Ovary (tissue), 7 donors: ENCODE measurements at regions not wholly inside any gene's neighbourhood (a gene's known extent, or its start where the extent isn't known, plus 50 kb on each side); places are given as distances from the start of the nearest gene placed in this dataset.

Source experiments
- DNase-seq, 5 donors: peaks; one replicate each; pipeline ENCODE4 v3.0.0-alpha.2; 2019 to 2020
- H3K27ac ChIP-seq, 2 donors: fragments of 200-600 bp; one replicate each; pipeline versions ENCODE4 v1.5.1 to v1.8.0; 2019 to 2022
- H3K27me3 ChIP-seq: fragments of 200-600 bp; one replicate; pipeline ENCODE4 v1.8.0; 2022
- H3K36me3 ChIP-seq: fragments of 200-600 bp; sonication (generic); one replicate; pipeline ENCODE4 v1.5.1; 2019
- H3K4me1 ChIP-seq: one replicate; pipeline ENCODE4 v1.8.1; 2013; ENCODE audit warnings: mild to moderate bottlenecking, moderate library complexity; ENCODE audit not compliant: insufficient read depth
- H3K4me3 ChIP-seq: fragments of 200-600 bp; sonication (generic); one replicate; pipeline ENCODE4 v1.5.1; 2017
- H3K9me3 ChIP-seq, 2 donors: fragments of 200-600 bp in 1 of 2; sonication (generic) in 1 of 2; one replicate each; pipeline versions ENCODE4 v1.5.1 to v1.8.1; 2013 to 2019; ENCODE audit warnings: mild to moderate bottlenecking in 1 of 2, moderate library complexity in 1 of 2
- CTCF ChIP-seq, 3 donors: fragments of 450-650 bp in 2 of 3; fragments of 200-600 bp in 1 of 3; IDR thresholded peaks; one replicate each; pipeline versions ENCODE4 v1.5.1 to v1.8.0; 2016 to 2022; ENCODE audit warnings: antibody characterized with exemption in 3 of 3, mild to moderate bottlenecking in 1 of 3
- EP300 ChIP-seq: sonication (generic); formaldehyde crosslinking; IDR thresholded peaks from one replicate; pipeline ENCODE4 v1.6.1; 2017; ENCODE audit warnings: antibody characterized with exemption
- POLR2A ChIP-seq: fragments of 450-650 bp; IDR thresholded peaks from one replicate; pipeline ENCODE4 v1.6.1; 2017; ENCODE audit warnings: antibody characterized with exemption, mild to moderate bottlenecking, moderate library complexity
- whole genome bisulfite sequencing, 3 donors: extraction: QIAGEN DNeasy Blood & Tissue Kit in 1 of 3; methylation state at CpG; one replicate each; pipeline versions ENCODE4 v1.1.5 to v1.1.7; 2013 to 2017; 5-methylcytosine and 5-hydroxymethylcytosine counted together
- intact Hi-C, 4 donors: fragments of 100-400 bp; cut with DNase I; formaldehyde crosslinking; loops; one replicate each; pipeline versions ENCODE4 v1.11.0 to v1.15.1; 2022 to 2023
- donor health status: DM: no; HTN: no; CAD: no; lungs with moderate emphysema.
- donor health status: DM: no; HTN: no; CAD: no.
- donor health status: Bipolar disorder and iron deficiency.
- donor health status: DM: no; HTN: no; CAD: no.
- donor health status: DM: yes; HTN: yes; CAD: no.

GRCh38 chr12:107521826-107522355 is 163.7 kb upstream of the PWP1 start:
- Histone ChIP-seq H3K36me3 (no peaks in the 10 kb centered on the region), H3K4me3 (no peak overlapping the region), H3K27me3 (no peaks in the 10 kb centered on the region), H3K9me3 (no peaks in the 10 kb centered on the region), H3K4me1 (no peaks in the 10 kb centered on the region), H3K27ac (no peak overlapping the region)
- WGBS, 3 donors, result 82 to 90% (median 90%) methylated on average over 3 of the region's 3 CpGs
- TF ChIP-seq EP300, result no peak
- TF ChIP-seq POLR2A, result no peak
- no peak for TF ChIP-seq CTCF (IDR thresholded peaks at IDR 0.05)
- intact Hi-C loops, result no loop called here
- no peak for DNase-seq

GRCh38 chr12:107522692-107523477 is 162.7 kb upstream of the PWP1 start:
- TF ChIP-seq EP300 (no peak), POLR2A (no peak), CTCF (IDR thresholded peaks at IDR 0.05) (no peak)
- H3K27ac ChIP-seq, result no peak overlapping the region
- no peak for DNase-seq
- H3K4me3 ChIP-seq, result no peak overlapping the region
- H3K36me3 ChIP-seq, result no peaks in the 10 kb centered on the region
- no peaks in the 10 kb centered on the region for H3K4me1 ChIP-seq
- intact Hi-C loops, result no loop called here
- H3K27me3 ChIP-seq, result no peaks in the 10 kb centered on the region
- H3K9me3 ChIP-seq, result no peaks in the 10 kb centered on the region
- WGBS, 3 donors, result 46 to 56% (median 56%) methylated on average over 3 of the region's 3 CpGs

- Histone ChIP-seq H3K4me1 (no peaks in the 10 kb centered on the region), H3K27ac (no peak overlapping the region), H3K9me3 (no peaks in the 10 kb centered on the region), H3K36me3 (no peaks in the 10 kb centered on the region), H3K4me3 (no peak overlapping the region), H3K27me3 (no peaks in the 10 kb centered on the region)
- TF ChIP-seq CTCF (IDR thresholded peaks at IDR 0.05), result no peak
- TF ChIP-seq EP300, result no peak
- TF ChIP-seq POLR2A, result no peak
- intact Hi-C loops, result no loop called here
- 58 to 67% (median 62%) methylated on average over 8 of the region's 8 CpGs for WGBS, 3 donors
- DNase-seq, result no peak
These were observed 161.6 kb upstream of the PWP1 start for GRCh38 chr12:107523775-107524535.

- no peak for DNase-seq
- H3K36me3 ChIP-seq, result no peaks in the 10 kb centered on the region
- no peak overlapping the region for H3K27ac ChIP-seq
- H3K27me3 ChIP-seq, result no peaks in the 10 kb centered on the region
- WGBS, 3 donors, result 71 to 75% (median 74%) methylated on average over 8 of the region's 8 CpGs
- no peaks in the 10 kb centered on the region for H3K9me3 ChIP-seq
- no peak overlapping the region for H3K4me3 ChIP-seq
- TF ChIP-seq EP300, result no peak
- TF ChIP-seq CTCF (IDR thresholded peaks at IDR 0.05), result no peak
- no peak for TF ChIP-seq POLR2A
- no peaks in the 10 kb centered on the region for H3K4me1 ChIP-seq
- intact Hi-C loops, result no loop called here
These were observed 160.4 kb upstream of the PWP1 start for GRCh38 chr12:107525063-107525718.
